B cell (primary cell): ENCODE measurements at regions not wholly inside any gene's neighbourhood (a gene's known extent, or its start where the extent isn't known, plus 50 kb on each side); places are given as distances from the start of the nearest gene placed in this dataset.

Experiments
- CTCF ChIP-seq: fragments of 200-600 bp; IDR thresholded peaks from one replicate; pipeline ENCODE4 v1.8.0; 2022; ENCODE audit warnings: antibody characterized with exemption, mild to moderate bottlenecking
- EZH2 ChIP-seq: IDR thresholded peaks from 2 replicates; pipeline ENCODE4 v1.6.1; 2012; ENCODE audit warnings: borderline replicate concordance, low read depth, mild to moderate bottlenecking, moderate library complexity, low read length; ENCODE audit not compliant: insufficient read depth, poor library complexity, severe bottlenecking

GRCh38 chr1:60411591-60411990, 338.0 kb upstream of the C1orf87 start:
- no peak for TF ChIP-seq CTCF
- no peak for TF ChIP-seq EZH2
